Osteocyte (in vitro differentiated cells): ENCODE measurements at regions not wholly inside any gene's neighbourhood (a gene's known extent, or its start where the extent isn't known, plus 50 kb on each side); places are given as distances from the start of the nearest gene placed in this dataset.

Source experiments
- DNase-seq: peaks from one replicate; pipeline ENCODE4 v3.0.0; 2021; ENCODE audit warnings: mixed read lengths; ENCODE audit not compliant: unreplicated experiment; ENCODE audit errors: extremely low spot score
- H3K27ac Mint-ChIP-seq: one replicate; pipeline ENCODE4 v1.8.0; 2021; ENCODE audit warnings: mild to moderate bottlenecking, mixed read lengths; ENCODE audit not compliant: unreplicated experiment
- H3K27me3 Mint-ChIP-seq: one replicate; pipeline ENCODE4 v1.8.0; 2021; ENCODE audit warnings: mixed read lengths; ENCODE audit not compliant: unreplicated experiment
- H3K36me3 Mint-ChIP-seq: one replicate; pipeline ENCODE4 v1.8.0; 2021; ENCODE audit warnings: mixed read lengths; ENCODE audit not compliant: unreplicated experiment
- H3K4me1 Mint-ChIP-seq: one replicate; pipeline ENCODE4 v1.8.0; 2021; ENCODE audit warnings: mixed read lengths; ENCODE audit not compliant: unreplicated experiment
- H3K4me3 Mint-ChIP-seq: one replicate; pipeline ENCODE4 v1.8.0; 2021; ENCODE audit warnings: mild to moderate bottlenecking, moderate library complexity, mixed read lengths; ENCODE audit not compliant: unreplicated experiment
- H3K9me3 Mint-ChIP-seq: one replicate; pipeline ENCODE4 v1.8.0; 2021; ENCODE audit warnings: mixed read lengths; ENCODE audit not compliant: unreplicated experiment
- CTCF ChIP-seq: fragments of 200-600 bp; sonication (generic); IDR thresholded peaks from 2 replicates; pipeline ENCODE4 v1.5.0; 2021; ENCODE audit warnings: antibody characterized with exemption, mild to moderate bottlenecking, moderate library complexity

GRCh38 chr2:138282014-138282672, 219.4 kb upstream of the SPOPL start:
- no peak for DNase-seq
- H3K27ac Mint-ChIP-seq = no peak overlapping the region
- H3K4me1 Mint-ChIP-seq = peaks cover 3% of the 10 kb centered on the region
- no peaks in the 10 kb centered on the region for H3K27me3 Mint-ChIP-seq
- TF ChIP-seq CTCF = no peak
- H3K36me3 Mint-ChIP-seq = no peaks in the 10 kb centered on the region
- H3K9me3 Mint-ChIP-seq = peaks cover 7% of the 10 kb centered on the region
- no peak overlapping the region for H3K4me3 Mint-ChIP-seq

- no peak for DNase-seq
- Mint-ChIP-seq H3K36me3 (peaks cover 3% of the 10 kb centered on the region), H3K4me1 (peaks cover 19% of the 10 kb centered on the region), H3K9me3 (peaks cover 4% of the 10 kb centered on the region), H3K4me3 (no peak overlapping the region), H3K27ac (no peak overlapping the region), H3K27me3 (no peaks in the 10 kb centered on the region)
- no peak for TF ChIP-seq CTCF
Observed at GRCh38 chr2:138291805-138292204, 209.8 kb upstream of the SPOPL start.

- TF ChIP-seq CTCF = no peak
- H3K36me3 Mint-ChIP-seq = peaks cover 3% of the 10 kb centered on the region
- no peak overlapping the region for H3K4me3 Mint-ChIP-seq
- peaks cover 4% of the 10 kb centered on the region for H3K9me3 Mint-ChIP-seq
- H3K27me3 Mint-ChIP-seq = no peaks in the 10 kb centered on the region
- no peak for DNase-seq
- no peak overlapping the region for H3K27ac Mint-ChIP-seq
- H3K4me1 Mint-ChIP-seq = peaks cover 19% of the 10 kb centered on the region
Observed at GRCh38 chr2:138293045-138293444, 208.5 kb upstream of the SPOPL start.

- no peak for DNase-seq
- H3K36me3 Mint-ChIP-seq = peaks cover 3% of the 10 kb centered on the region
- H3K27ac Mint-ChIP-seq = no peak overlapping the region
- H3K9me3 Mint-ChIP-seq = peaks cover 4% of the 10 kb centered on the region
- no peak overlapping the region for H3K4me3 Mint-ChIP-seq
- peaks cover 19% of the 10 kb centered on the region for H3K4me1 Mint-ChIP-seq
- no peak for TF ChIP-seq CTCF
- no peaks in the 10 kb centered on the region for H3K27me3 Mint-ChIP-seq
Observed at GRCh38 chr2:138293549-138293948, 208.0 kb upstream of the SPOPL start.

- Mint-ChIP-seq H3K27ac (no peak overlapping the region), H3K9me3 (peaks cover 4% of the 10 kb centered on the region), H3K36me3 (peaks cover 3% of the 10 kb centered on the region), H3K4me3 (no peak overlapping the region), H3K4me1 (peaks cover 19% of the 10 kb centered on the region), H3K27me3 (no peaks in the 10 kb centered on the region)
- no peak for DNase-seq
- no peak for TF ChIP-seq CTCF
Observed at GRCh38 chr2:138294451-138294850, 207.1 kb upstream of the SPOPL start.
